ENCODE measurements at regions not wholly inside any gene's neighbourhood (a gene's known extent, or its start where the extent isn't known, plus 50 kb on each side); places are given as distances from the start of the nearest gene placed in this dataset.

DNA sequence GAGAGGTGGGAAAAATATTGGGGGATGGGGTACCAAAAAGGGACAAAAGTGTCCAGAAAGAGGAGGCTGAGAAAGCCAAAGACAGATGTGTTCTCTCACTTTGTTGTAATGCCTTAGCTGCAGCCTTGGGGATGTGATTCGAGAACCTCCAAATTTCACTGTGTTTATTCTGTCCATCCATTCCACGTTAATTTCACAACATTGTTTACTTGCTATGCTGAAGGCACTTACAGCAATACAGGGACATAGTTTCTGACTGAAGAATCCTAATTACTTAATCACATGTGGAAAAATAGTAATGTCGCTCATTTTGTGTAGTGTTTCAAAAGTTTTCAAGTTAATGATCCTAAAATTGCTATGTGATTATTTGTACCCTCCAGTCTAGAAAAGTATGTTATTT is 146.2 kb upstream of the SLC38A2 start:
- Histone ChIP-seq H3K4me2 (no peak overlapping the region), H3K27ac (ENCODE audit: low read depth in 2 of 2, low read length in 1 of 2) (no peak overlapping the region), H3K4me3 (ENCODE audit: low read depth in 2 of 2, low read length in 1 of 2) (no peak overlapping the region), H3K27me3 (ENCODE audit: insufficient read depth) (no peaks in the 10 kb centered on the region), H3K9me2 (no peaks in the 10 kb centered on the region), H3K4me1 (ENCODE audit: control insufficient read depth in 1 of 2, insufficient read depth in 2 of 2, low read depth in 1 of 2, low read length in 1 of 2) (peaks cover 0 to 13% of the 10 kb centered on the region in 2 experiments; a peak in 3 of 4 replicates), H3K9me3 (0 out of 2 replicates have a peak, but pooled peaks cover 6% of the 10 kb centered on the region), H3K36me3 (replicated peaks in 1 of 2; ENCODE audit: control insufficient read depth in 1 of 2, insufficient read depth in 2 of 2, low read length in 1 of 2) (peaks cover 0 to 16% of the 10 kb centered on the region in 2 experiments), H3K9ac (no peak overlapping the region), H3F3A (replicated peaks; ENCODE audit: insufficient read depth) (peaks cover 8% of the 10 kb centered on the region), H2AFZ (ENCODE audit: low read depth) (no peak overlapping the region), H3K79me2 (ENCODE audit: insufficient read depth) (peaks cover 25% of the 10 kb centered on the region), H4K20me1 (ENCODE audit: insufficient read depth) (no peaks in the 10 kb centered on the region)
- 90% methylated on average over 3 of the region's 3 CpGs for WGBS (ENCODE audit: low lambda C conversion rate)
- no peak for DNase-seq
- TF ChIP-seq, protein P1, sequence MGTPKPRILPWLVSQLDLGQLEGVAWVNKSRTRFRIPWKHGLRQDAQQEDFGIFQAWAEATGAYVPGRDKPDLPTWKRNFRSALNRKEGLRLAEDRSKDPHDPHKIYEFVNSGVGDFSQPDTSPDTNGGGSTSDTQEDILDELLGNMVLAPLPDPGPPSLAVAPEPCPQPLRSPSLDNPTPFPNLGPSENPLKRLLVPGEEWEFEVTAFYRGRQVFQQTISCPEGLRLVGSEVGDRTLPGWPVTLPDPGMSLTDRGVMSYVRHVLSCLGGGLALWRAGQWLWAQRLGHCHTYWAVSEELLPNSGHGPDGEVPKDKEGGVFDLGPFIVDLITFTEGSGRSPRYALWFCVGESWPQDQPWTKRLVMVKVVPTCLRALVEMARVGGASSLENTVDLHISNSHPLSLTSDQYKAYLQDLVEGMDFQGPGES (IDR thresholded peaks at IDR 0.05; ENCODE audit: low read depth, low read length): no peak
- TF ChIP-seq RFX5 (IDR thresholded peaks at IDR 0.05; ENCODE audit: low read length): no peak
- no peak for TF ChIP-seq MEF2A (IDR thresholded peaks at IDR 0.05; ENCODE audit: borderline replicate concordance, low read depth)
- TF ChIP-seq RCOR1 (IDR thresholded peaks at IDR 0.05; ENCODE audit: low read length): no peak
- TF ChIP-seq RAD21 (IDR thresholded peaks at IDR 0.05; ENCODE audit: low read length): no peak
- TF ChIP-seq, protein P2, sequence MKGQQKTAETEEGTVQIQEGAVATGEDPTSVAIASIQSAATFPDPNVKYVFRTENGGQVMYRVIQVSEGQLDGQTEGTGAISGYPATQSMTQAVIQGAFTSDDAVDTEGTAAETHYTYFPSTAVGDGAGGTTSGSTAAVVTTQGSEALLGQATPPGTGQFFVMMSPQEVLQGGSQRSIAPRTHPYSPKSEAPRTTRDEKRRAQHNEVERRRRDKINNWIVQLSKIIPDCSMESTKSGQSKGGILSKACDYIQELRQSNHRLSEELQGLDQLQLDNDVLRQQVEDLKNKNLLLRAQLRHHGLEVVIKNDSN (IDR thresholded peaks at IDR 0.05; ENCODE audit: borderline replicate concordance, low read depth): no peak
- TF ChIP-seq EP300 (IDR thresholded peaks at IDR 0.05; ENCODE audit: borderline replicate concordance in 1 of 2, low read depth in 1 of 2, low read length in 1 of 2): no peak
- TF ChIP-seq POLR2AphosphoS5 (IDR thresholded peaks at IDR 0.05; ENCODE audit: low read depth, low read length): no peak
- ChIA-PET CTCF (no interaction called here), POLR2A (no interaction called here)

DNA sequence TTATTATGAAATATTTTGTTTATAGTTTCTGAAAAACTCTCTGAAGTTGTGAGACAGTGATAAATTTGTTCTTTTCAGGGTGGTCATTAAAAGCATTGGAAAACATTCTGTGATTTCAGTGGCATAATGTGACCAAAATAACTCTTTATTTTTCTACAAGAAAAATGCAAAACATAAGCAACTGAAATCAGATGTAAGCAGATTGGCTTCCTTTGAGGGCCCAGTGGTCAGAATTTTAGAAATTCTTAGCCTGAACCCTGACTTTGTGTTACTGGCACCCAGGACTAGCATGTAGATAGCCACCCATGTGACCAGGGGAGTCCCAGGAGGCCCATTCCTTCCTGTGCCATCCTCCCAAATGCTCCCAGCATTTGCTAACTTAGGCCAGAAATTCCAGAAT is 145.6 kb upstream of the SLC38A2 start:
- Histone ChIP-seq H3K4me3 (ENCODE audit: low read depth in 2 of 2, low read length in 1 of 2) (no peak overlapping the region), H3K27me3 (ENCODE audit: insufficient read depth) (no peaks in the 10 kb centered on the region), H3K36me3 (replicated peaks in 1 of 2; ENCODE audit: control insufficient read depth in 1 of 2, insufficient read depth in 2 of 2, low read length in 1 of 2) (peaks cover 0 to 20% of the 10 kb centered on the region in 2 experiments), H3K9me2 (no peaks in the 10 kb centered on the region), H3K9me3 (peaks cover 6% of the 10 kb centered on the region; the same call in 1 of the 2 replicates), H3K79me2 (ENCODE audit: insufficient read depth) (peaks cover 20% of the 10 kb centered on the region), H3K27ac (ENCODE audit: low read depth in 2 of 2, low read length in 1 of 2) (no peak overlapping the region), H3K4me1 (ENCODE audit: control insufficient read depth in 1 of 2, insufficient read depth in 2 of 2, low read depth in 1 of 2, low read length in 1 of 2) (peaks cover 0 to 10% of the 10 kb centered on the region in 2 experiments; a peak in 3 of 4 replicates), H3K4me2 (no peak overlapping the region), H3K9ac (no peak overlapping the region), H4K20me1 (ENCODE audit: insufficient read depth) (no peaks in the 10 kb centered on the region), H3F3A (replicated peaks; ENCODE audit: insufficient read depth) (peaks cover 2% of the 10 kb centered on the region), H2AFZ (ENCODE audit: low read depth) (no peak overlapping the region)
- ChIA-PET CTCF (no interaction called here), POLR2A (no interaction called here)
- no peak for TF ChIP-seq RXRA (IDR thresholded peaks at IDR 0.05; ENCODE audit: borderline replicate concordance, low read depth)
- no peak for DNase-seq

DNA sequence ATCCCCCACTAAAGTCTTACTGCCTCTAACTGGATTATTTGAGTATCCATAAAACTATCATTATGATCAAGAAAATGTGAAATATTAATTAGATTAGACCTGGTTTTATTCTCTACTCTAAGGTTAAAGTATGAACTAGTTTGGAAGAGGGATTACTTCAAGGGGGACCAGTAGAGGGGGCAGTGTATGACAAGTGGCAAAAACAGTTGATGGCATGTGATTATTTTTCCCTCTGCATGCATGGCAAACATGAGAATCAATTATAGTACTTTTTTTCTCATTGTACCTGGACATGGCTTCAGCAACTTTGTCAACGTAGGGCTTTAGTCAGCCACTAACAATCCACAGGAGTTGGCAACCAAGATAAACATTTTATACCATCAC is 145.0 kb upstream of the SLC38A2 start:
- WGBS (ENCODE audit: low lambda C conversion rate): 78% methylated on average over 1 of the region's 1 CpG
- ChIA-PET POLR2A (no interaction called here), CTCF (interaction anchor here (1.4 kb wide), 1 partner anchor 10 kb away, joined by 3 read pairs; no protein-coding TSS in a partner anchor)
- no peak overlapping the region for H3K9ac ChIP-seq
- no peak overlapping the region for H3K4me3 ChIP-seq (ENCODE audit: low read depth in 2 of 2, low read length in 1 of 2)
- H3K4me2 ChIP-seq: no peak overlapping the region
- no peaks in the 10 kb centered on the region for H4K20me1 ChIP-seq (ENCODE audit: insufficient read depth)
- H3K27me3 ChIP-seq (ENCODE audit: insufficient read depth): no peaks in the 10 kb centered on the region
- H3K27ac ChIP-seq (ENCODE audit: low read depth in 2 of 2, low read length in 1 of 2): no peak overlapping the region
- no peaks in the 10 kb centered on the region for H3K9me2 ChIP-seq
- H3K4me1 ChIP-seq (ENCODE audit: control insufficient read depth in 1 of 2, insufficient read depth in 2 of 2, low read depth in 1 of 2, low read length in 1 of 2): peaks cover 0 to 7% of the 10 kb centered on the region in 2 experiments; a peak in 3 of 4 replicates
- no peak for DNase-seq
- H3F3A ChIP-seq (replicated peaks; ENCODE audit: insufficient read depth): no peaks in the 10 kb centered on the region
- H3K79me2 ChIP-seq (ENCODE audit: insufficient read depth): peaks cover 14% of the 10 kb centered on the region
- H3K9me3 ChIP-seq: peaks cover 6% of the 10 kb centered on the region; the same call in 1 of the 2 replicates
- no peak overlapping the region for H2AFZ ChIP-seq (ENCODE audit: low read depth)
- H3K36me3 ChIP-seq (replicated peaks in 1 of 2; ENCODE audit: control insufficient read depth in 1 of 2, insufficient read depth in 2 of 2, low read length in 1 of 2): peaks cover 0 to 22% of the 10 kb centered on the region in 2 experiments
- TF ChIP-seq YY1 (IDR thresholded peaks at IDR 0.05; ENCODE audit: low read depth) (no peak), RCOR1 (IDR thresholded peaks at IDR 0.05; ENCODE audit: low read length) (no peak), FOXM1 (IDR thresholded peaks at IDR 0.05; ENCODE audit: low read depth) (no peak), RXRA (IDR thresholded peaks at IDR 0.05; ENCODE audit: borderline replicate concordance, low read depth) (no peak), GABPA (IDR thresholded peaks at IDR 0.05; ENCODE audit: low read depth) (no peak), SIN3A (IDR thresholded peaks at IDR 0.05; ENCODE audit: borderline replicate concordance, low read depth, low read length) (no peak), TAF1 (IDR thresholded peaks at IDR 0.05; ENCODE audit: borderline replicate concordance, low read depth, low read length) (no peak), SMC3 (IDR thresholded peaks at IDR 0.05; ENCODE audit: low read depth, low read length) (no peak)
- TF ChIP-seq, protein P3, sequence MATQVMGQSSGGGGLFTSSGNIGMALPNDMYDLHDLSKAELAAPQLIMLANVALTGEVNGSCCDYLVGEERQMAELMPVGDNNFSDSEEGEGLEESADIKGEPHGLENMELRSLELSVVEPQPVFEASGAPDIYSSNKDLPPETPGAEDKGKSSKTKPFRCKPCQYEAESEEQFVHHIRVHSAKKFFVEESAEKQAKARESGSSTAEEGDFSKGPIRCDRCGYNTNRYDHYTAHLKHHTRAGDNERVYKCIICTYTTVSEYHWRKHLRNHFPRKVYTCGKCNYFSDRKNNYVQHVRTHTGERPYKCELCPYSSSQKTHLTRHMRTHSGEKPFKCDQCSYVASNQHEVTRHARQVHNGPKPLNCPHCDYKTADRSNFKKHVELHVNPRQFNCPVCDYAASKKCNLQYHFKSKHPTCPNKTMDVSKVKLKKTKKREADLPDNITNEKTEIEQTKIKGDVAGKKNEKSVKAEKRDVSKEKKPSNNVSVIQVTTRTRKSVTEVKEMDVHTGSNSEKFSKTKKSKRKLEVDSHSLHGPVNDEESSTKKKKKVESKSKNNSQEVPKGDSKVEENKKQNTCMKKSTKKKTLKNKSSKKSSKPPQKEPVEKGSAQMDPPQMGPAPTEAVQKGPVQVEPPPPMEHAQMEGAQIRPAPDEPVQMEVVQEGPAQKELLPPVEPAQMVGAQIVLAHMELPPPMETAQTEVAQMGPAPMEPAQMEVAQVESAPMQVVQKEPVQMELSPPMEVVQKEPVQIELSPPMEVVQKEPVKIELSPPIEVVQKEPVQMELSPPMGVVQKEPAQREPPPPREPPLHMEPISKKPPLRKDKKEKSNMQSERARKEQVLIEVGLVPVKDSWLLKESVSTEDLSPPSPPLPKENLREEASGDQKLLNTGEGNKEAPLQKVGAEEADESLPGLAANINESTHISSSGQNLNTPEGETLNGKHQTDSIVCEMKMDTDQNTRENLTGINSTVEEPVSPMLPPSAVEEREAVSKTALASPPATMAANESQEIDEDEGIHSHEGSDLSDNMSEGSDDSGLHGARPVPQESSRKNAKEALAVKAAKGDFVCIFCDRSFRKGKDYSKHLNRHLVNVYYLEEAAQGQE (IDR thresholded peaks at IDR 0.05; ENCODE audit: low read depth, low read length): no peak
- TF ChIP-seq, protein P4, sequence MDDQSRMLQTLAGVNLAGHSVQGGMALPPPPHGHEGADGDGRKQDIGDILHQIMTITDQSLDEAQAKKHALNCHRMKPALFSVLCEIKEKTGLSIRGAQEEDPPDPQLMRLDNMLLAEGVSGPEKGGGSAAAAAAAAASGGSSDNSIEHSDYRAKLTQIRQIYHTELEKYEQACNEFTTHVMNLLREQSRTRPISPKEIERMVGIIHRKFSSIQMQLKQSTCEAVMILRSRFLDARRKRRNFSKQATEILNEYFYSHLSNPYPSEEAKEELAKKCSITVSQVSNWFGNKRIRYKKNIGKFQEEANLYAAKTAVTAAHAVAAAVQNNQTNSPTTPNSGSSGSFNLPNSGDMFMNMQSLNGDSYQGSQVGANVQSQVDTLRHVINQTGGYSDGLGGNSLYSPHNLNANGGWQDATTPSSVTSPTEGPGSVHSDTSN (IDR thresholded peaks at IDR 0.05): no peak
